ENCODE measurements at regions not wholly inside any gene's neighbourhood (a gene's known extent, or its start where the extent isn't known, plus 50 kb on each side); places are given as distances from the start of the nearest gene placed in this dataset.

GRCh38 chr5:52665559-52665958 lies 122.2 kb upstream of the ITGA1 start:
- ATAC-seq (ENCODE audit: low read depth) (no peak), DNase-seq (no peak)
- POLR2A ChIA-PET = no interaction called here
- H3K4me1 Mint-ChIP-seq = peaks cover 3% of the 10 kb centered on the region
- H3K27ac Mint-ChIP-seq = no peak overlapping the region
- H3K4me3 Mint-ChIP-seq = no peak overlapping the region
- H3K9me3 Mint-ChIP-seq = no peaks in the 10 kb centered on the region
- no peaks in the 10 kb centered on the region for H3K36me3 Mint-ChIP-seq
- peaks cover 12% of the 10 kb centered on the region for H3K27me3 Mint-ChIP-seq

- Mint-ChIP-seq H3K27me3 (peaks cover 11% of the 10 kb centered on the region), H3K27ac (no peak overlapping the region), H3K36me3 (no peaks in the 10 kb centered on the region), H3K9me3 (no peaks in the 10 kb centered on the region), H3K4me1 (peaks cover 3% of the 10 kb centered on the region), H3K4me3 (no peak overlapping the region)
- ATAC-seq (ENCODE audit: low read depth) (no peak), DNase-seq (no peak)
- POLR2A ChIA-PET = no interaction called here
Measured at GRCh38 chr5:52668139-52668538, 119.6 kb upstream of the ITGA1 start.

DNA sequence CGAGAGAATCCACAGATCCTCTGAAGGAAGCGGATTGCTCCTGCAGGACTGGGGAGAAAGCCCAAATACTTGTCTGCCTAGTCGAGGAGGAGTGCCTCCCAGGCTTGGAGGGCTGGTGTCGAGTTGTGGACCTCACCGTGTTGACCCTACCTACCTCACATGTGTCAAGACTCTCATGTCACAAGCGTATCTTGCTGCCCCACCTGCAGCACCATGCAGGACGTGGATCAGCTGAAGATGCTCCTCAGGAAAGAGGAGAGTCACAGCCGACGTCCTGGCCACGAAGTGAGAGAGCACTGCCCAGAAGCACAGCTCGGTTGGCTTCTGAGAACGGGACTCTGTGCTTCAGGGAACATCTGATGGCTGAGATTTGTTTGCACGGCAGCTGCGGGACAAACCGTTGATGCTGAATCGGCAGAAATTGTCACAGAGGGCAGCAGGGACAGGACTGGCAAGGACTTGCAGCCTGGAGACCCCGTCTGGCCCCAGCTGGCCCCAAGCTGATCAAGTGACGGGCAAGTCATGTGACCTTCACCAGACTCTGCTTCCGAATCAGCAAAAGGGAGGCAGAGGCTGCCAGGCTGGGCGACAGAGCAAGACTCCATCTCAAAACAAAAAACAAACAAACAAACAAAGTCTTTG lies 119.1 kb upstream of the ITGA1 start:
- no peak for ATAC-seq (ENCODE audit: low read depth)
- H3K27ac Mint-ChIP-seq = no peak overlapping the region
- H3K9me3 Mint-ChIP-seq = no peaks in the 10 kb centered on the region

GRCh38 chr5:52672459-52672858 lies 115.3 kb upstream of the ITGA1 start:
- POLR2A ChIA-PET = no interaction called here

More for the DNA sequence above, 119.1 kb upstream of the ITGA1 start:
- peaks cover 11% of the 10 kb centered on the region for H3K27me3 Mint-ChIP-seq
- no peak overlapping the region for H3K4me3 Mint-ChIP-seq
- H3K36me3 Mint-ChIP-seq = no peaks in the 10 kb centered on the region
- POLR2A ChIA-PET = no interaction called here
- H3K4me1 Mint-ChIP-seq = peaks cover 6% of the 10 kb centered on the region
- DNase-seq = no peak

DNA sequence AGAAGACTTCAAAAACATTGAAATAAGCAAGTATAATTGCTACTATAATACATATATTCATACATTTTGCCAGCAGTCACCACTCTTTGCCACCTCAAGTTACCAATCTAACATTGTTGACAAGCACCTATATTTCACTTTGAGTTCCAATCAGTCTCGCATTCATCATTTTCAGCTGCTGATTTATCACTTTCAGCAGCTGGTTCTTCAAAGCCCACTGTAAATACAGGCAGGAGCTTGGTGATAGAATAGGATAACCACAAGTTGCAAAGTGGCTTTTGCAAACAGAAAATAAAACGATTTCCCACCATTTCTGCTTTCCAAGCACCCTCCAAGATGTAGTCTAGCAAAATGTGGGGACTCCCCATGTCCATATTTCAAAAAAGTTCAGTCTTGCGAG lies 114.2 kb upstream of the ITGA1 start:
- no peak overlapping the region for H3K27ac Mint-ChIP-seq
- DNase-seq (no peak), ATAC-seq (ENCODE audit: low read depth) (no peak)
- no peaks in the 10 kb centered on the region for H3K9me3 Mint-ChIP-seq
- POLR2A ChIA-PET = no interaction called here
- peaks cover 1% of the 10 kb centered on the region for H3K36me3 Mint-ChIP-seq
- H3K4me1 Mint-ChIP-seq = peaks cover 13% of the 10 kb centered on the region
- H3K4me3 Mint-ChIP-seq = no peak overlapping the region
- peaks cover 8% of the 10 kb centered on the region for H3K27me3 Mint-ChIP-seq

More at GRCh38 chr5:52672459-52672858, 115.3 kb upstream of the ITGA1 start:
- peaks cover 8% of the 10 kb centered on the region for H3K27me3 Mint-ChIP-seq
- no peaks in the 10 kb centered on the region for H3K9me3 Mint-ChIP-seq
- peaks cover 1% of the 10 kb centered on the region for H3K36me3 Mint-ChIP-seq
- ATAC-seq (ENCODE audit: low read depth) (no peak), DNase-seq (no peak)
- no peak overlapping the region for H3K27ac Mint-ChIP-seq
- no peak overlapping the region for H3K4me3 Mint-ChIP-seq
- H3K4me1 Mint-ChIP-seq = peaks cover 13% of the 10 kb centered on the region

DNA sequence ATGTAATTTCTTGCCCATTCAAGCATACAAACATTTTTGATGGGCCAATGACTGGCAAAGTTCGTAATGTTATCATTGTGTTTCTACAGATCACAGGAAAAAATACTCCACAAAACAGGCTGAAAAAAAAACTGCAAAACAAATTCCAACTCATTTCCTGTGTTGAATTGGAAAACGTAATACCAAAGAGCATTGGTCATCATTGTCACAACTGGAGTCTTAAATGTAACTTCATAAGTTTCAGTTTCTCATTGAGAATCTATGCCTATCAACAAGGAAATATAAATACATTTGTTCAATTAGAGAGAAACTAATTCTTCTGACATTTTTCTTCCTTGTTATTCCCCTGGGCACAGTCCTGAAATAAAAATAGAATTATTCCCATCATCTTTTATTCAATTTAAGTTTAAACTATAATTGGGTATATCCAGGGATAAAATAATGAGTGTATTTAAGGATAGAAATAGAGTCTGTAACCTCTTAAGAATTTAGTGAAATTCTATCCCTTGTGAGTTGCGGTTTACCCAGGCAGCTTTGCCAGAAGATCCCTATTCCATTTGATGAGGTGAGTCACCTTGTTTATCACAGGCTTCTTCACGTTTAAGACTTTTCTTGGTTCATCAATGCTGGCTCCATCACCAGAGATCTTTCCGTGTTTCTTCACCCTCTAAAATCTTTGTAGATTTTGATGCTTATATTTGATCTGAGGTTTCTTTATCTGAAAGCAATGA lies 112.7 kb upstream of the ITGA1 start:
- Mint-ChIP-seq H3K27me3 (peaks cover 8% of the 10 kb centered on the region), H3K27ac (no peak overlapping the region), H3K36me3 (peaks cover 1% of the 10 kb centered on the region), H3K4me1 (peaks cover 13% of the 10 kb centered on the region), H3K9me3 (peaks cover 3% of the 10 kb centered on the region), H3K4me3 (no peak overlapping the region)
- POLR2A ChIA-PET = no interaction called here
- ATAC-seq (ENCODE audit: low read depth) = no peak
- no peak for DNase-seq

- Mint-ChIP-seq H3K4me3 (no peak overlapping the region), H3K9me3 (peaks cover 3% of the 10 kb centered on the region), H3K27me3 (peaks cover 13% of the 10 kb centered on the region), H3K4me1 (no peaks in the 10 kb centered on the region), H3K27ac (no peak overlapping the region), H3K36me3 (no peaks in the 10 kb centered on the region)
- POLR2A ChIA-PET = no interaction called here
- ATAC-seq (ENCODE audit: low read depth) (no peak), DNase-seq (no peak)
Measured at GRCh38 chr5:52682492-52682891, 105.2 kb upstream of the ITGA1 start.

DNA sequence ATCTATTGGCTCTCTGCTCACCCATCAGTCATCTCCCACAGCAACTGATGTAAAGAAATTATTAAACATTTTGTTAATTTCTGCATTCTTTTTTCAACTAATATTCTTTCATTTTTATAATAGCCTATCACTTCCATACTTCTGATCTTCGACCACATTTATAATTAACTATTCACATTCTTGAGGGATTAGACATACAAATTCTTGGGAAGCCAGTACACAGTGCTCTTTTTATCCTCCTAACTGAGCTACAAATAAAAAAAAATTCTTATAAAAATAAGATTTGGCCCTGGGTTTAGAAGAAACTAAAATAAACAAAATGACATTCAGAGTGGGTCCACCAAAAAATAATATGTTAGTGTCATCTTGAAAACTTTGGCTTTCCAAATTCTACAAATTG lies 103.7 kb upstream of the ITGA1 start:
- no peak for DNase-seq
- Mint-ChIP-seq H3K4me1 (no peaks in the 10 kb centered on the region), H3K4me3 (no peak overlapping the region)

DNA sequence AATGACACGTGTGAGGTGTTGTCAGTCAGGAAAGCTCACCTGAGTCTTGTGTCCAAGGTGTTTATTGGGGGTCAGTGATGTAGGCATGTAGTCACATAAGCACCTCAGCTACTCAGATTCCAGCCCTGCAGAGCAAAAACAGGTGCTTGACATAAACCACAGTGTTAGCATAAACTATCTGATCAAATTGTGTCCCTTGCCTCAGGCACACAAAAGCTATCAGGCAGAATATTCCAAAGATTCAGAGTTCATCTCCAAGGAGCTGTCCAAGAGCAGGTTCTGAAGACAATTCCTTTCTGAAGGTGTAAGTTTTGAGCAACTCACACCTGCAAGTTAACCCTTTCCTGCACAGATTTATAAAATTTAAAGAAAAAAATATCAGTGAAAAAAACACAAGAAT lies 102.2 kb upstream of the ITGA1 start:
- Mint-ChIP-seq H3K9me3 (no peaks in the 10 kb centered on the region), H3K27me3 (peaks cover 7% of the 10 kb centered on the region), H3K36me3 (no peaks in the 10 kb centered on the region), H3K27ac (no peak overlapping the region), H3K4me3 (no peak overlapping the region), H3K4me1 (no peaks in the 10 kb centered on the region)
- ATAC-seq (ENCODE audit: low read depth) (no peak), DNase-seq (no peak)
- POLR2A ChIA-PET = no interaction called here

More for the DNA sequence above, 103.7 kb upstream of the ITGA1 start:
- no peak overlapping the region for H3K27ac Mint-ChIP-seq
- peaks cover 13% of the 10 kb centered on the region for H3K27me3 Mint-ChIP-seq
- H3K9me3 Mint-ChIP-seq = peaks cover 3% of the 10 kb centered on the region
- ATAC-seq (ENCODE audit: low read depth) = no peak
- POLR2A ChIA-PET = no interaction called here
- H3K36me3 Mint-ChIP-seq = no peaks in the 10 kb centered on the region

DNA sequence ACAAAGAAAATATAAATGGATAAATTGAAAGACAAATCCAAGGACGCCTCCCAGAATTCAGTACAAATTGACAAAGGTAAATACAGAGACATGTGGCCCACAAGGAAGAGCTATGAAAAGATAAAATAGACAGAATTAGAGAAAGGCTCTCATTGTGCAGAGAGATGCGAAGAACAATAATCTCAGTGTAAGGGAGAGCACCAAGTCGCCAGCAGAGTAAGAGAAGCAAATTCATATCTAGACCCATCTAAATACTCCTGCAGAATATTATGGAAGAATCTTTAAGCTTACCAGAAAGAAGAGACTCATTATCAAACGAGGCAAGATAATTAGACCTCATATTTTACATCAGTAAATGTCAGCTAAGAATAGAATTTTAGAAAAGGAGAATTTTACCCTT lies 101.7 kb upstream of the ITGA1 start:
- ATAC-seq (ENCODE audit: low read depth) = no peak
- no peak overlapping the region for H3K27ac Mint-ChIP-seq
- POLR2A ChIA-PET = no interaction called here
- H3K4me1 Mint-ChIP-seq = no peaks in the 10 kb centered on the region
- peaks cover 7% of the 10 kb centered on the region for H3K27me3 Mint-ChIP-seq
- no peak overlapping the region for H3K4me3 Mint-ChIP-seq
- DNase-seq = no peak
- no peaks in the 10 kb centered on the region for H3K9me3 Mint-ChIP-seq
- no peaks in the 10 kb centered on the region for H3K36me3 Mint-ChIP-seq

DNA sequence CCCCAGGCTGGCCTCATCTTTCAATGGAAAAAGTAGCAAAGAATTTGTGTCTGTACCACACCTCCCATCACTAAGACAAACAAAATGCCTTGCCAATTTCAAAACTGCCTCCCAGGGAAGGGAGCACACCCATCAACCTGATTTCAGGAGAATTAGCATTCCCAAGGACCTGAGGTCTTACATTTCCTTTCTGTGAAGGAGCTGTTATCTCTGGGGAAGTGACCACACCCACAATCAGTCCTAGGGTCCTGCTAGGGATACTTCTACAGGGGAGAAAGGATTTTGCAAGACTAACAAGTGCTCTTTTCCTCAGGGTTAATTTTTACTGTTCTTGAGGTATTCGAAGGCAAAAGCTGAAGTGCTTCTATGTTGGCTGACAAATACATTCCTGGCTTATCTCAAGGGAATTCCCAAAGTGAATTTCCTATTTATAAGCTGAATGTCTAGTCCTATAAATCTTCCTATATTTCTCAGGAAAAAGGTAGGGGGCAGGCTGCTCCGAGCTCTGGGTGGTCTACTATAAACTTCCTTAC lies 97.4 kb upstream of the ITGA1 start:
- no peak for ATAC-seq (ENCODE audit: low read depth)
- Mint-ChIP-seq H3K4me1 (peaks cover 5% of the 10 kb centered on the region), H3K4me3 (no peak overlapping the region), H3K9me3 (no peaks in the 10 kb centered on the region), H3K36me3 (no peaks in the 10 kb centered on the region), H3K27me3 (peaks cover 4% of the 10 kb centered on the region), H3K27ac (no peak overlapping the region)
- POLR2A ChIA-PET = no interaction called here
- DNase-seq = no peak

GRCh38 chr5:52692039-52692438 lies 95.7 kb upstream of the ITGA1 start:
- Mint-ChIP-seq H3K27ac (no peak overlapping the region), H3K4me1 (peaks cover 5% of the 10 kb centered on the region), H3K36me3 (peaks cover 2% of the 10 kb centered on the region), H3K4me3 (no peak overlapping the region), H3K9me3 (no peaks in the 10 kb centered on the region), H3K27me3 (peaks cover 2% of the 10 kb centered on the region)
- POLR2A ChIA-PET = no interaction called here
- DNase-seq = no peak
- ATAC-seq (ENCODE audit: low read depth) = no peak

- peaks cover 5% of the 10 kb centered on the region for H3K4me1 Mint-ChIP-seq
- POLR2A ChIA-PET = no interaction called here
- ATAC-seq (ENCODE audit: low read depth) = no peak
- DNase-seq = no peak
- H3K9me3 Mint-ChIP-seq = no peaks in the 10 kb centered on the region
- H3K27me3 Mint-ChIP-seq = no peaks in the 10 kb centered on the region
- H3K36me3 Mint-ChIP-seq = peaks cover 5% of the 10 kb centered on the region
- H3K4me3 Mint-ChIP-seq = no peak overlapping the region
- H3K27ac Mint-ChIP-seq = no peak overlapping the region
Measured at GRCh38 chr5:52692606-52693005, 95.1 kb upstream of the ITGA1 start.

DNA sequence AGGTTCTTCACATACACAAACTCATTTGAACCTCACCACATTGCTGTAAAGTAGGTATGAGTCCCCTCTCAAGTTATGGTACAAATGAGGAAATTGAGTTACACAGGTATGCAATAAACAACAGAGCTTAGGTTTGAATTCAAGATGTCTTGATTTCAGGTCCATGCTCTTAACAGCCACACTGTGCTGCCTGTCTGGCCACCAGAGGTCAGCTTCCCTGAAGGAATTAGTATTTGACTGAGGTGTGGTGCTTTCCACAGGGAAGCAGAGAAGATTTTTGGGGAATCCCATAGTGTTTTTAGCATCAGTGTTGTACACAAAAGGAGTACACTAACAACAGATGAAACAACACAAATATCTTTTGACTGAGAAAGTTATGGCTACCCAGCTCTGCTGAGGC lies 94.4 kb upstream of the ITGA1 start:
- H3K27ac Mint-ChIP-seq = no peak overlapping the region
- peaks cover 5% of the 10 kb centered on the region for H3K36me3 Mint-ChIP-seq
- POLR2A ChIA-PET = no interaction called here
- no peak overlapping the region for H3K4me3 Mint-ChIP-seq
- no peaks in the 10 kb centered on the region for H3K9me3 Mint-ChIP-seq
- DNase-seq (no peak), ATAC-seq (ENCODE audit: low read depth) (peak; percentile 33)
- H3K27me3 Mint-ChIP-seq = no peaks in the 10 kb centered on the region
- peaks cover 5% of the 10 kb centered on the region for H3K4me1 Mint-ChIP-seq
